Activated CD8-positive, alpha-beta T cell treated with anti-CD3 and anti-CD28 coated beads for 36 hours (primary cell): ENCODE measurements at regions not wholly inside any gene's neighbourhood (a gene's known extent, or its start where the extent isn't known, plus 50 kb on each side); places are given as distances from the start of the nearest gene placed in this dataset.

ENCODE experiments used
- ATAC-seq: fragments of 200-7000 bp; cut with Tn5 transposase; one replicate; pipeline ENCODE4 v1.10.0; 2021; ENCODE audit warnings: mild to moderate bottlenecking, moderate library complexity
- CTCF ChIA-PET: fragments of 350-600 bp; sonication (Branson Sonifier 250); formaldehyde crosslinking; loops from one replicate; lab custom pipeline; 2021; ENCODE audit warnings: antibody characterized with exemption; lab: Charles Lee
- POLR2A ChIA-PET: fragments of 350-600 bp; sonication (Branson Sonifier 250); formaldehyde crosslinking; loops from one replicate; lab custom pipeline; 2021; ENCODE audit warnings: antibody characterized with exemption; lab: Charles Lee
- DNase-seq: peaks from one replicate; pipeline ENCODE4 v3.0.0-alpha.2; 2020
- H3K27ac Mint-ChIP-seq: one replicate; pipeline ENCODE4 v1.8.0; 2021; ENCODE audit warnings: mild to moderate bottlenecking, mixed read lengths
- H3K27me3 Mint-ChIP-seq: one replicate; pipeline ENCODE4 v1.8.0; 2021; ENCODE audit warnings: mixed read lengths
- H3K36me3 Mint-ChIP-seq: one replicate; pipeline ENCODE4 v1.8.0; 2021; ENCODE audit warnings: low read depth, mixed read lengths
- H3K4me1 Mint-ChIP-seq: one replicate; pipeline ENCODE4 v1.8.0; 2021; ENCODE audit warnings: low read depth, mixed read lengths
- H3K4me3 Mint-ChIP-seq: one replicate; pipeline ENCODE4 v1.8.0; 2021; ENCODE audit warnings: mild to moderate bottlenecking, moderate library complexity, mixed read lengths
- H3K9me3 Mint-ChIP-seq: one replicate; pipeline ENCODE4 v1.8.0; 2021; ENCODE audit warnings: mixed read lengths
- CTCF ChIP-seq: fragments of 200-600 bp; IDR thresholded peaks from one replicate; pipeline ENCODE4 v1.8.0; 2022; ENCODE audit warnings: antibody characterized with exemption, mild to moderate bottlenecking
- intact Hi-C: fragments of 100-400 bp; cut with micrococcal nuclease; formaldehyde crosslinking; loops from one replicate; pipeline ENCODE4 v1.10.0; 2022

GRCh38 chr9:107547772-107548297 is 58.3 kb upstream of the KLF4 start:
- H3K27ac Mint-ChIP-seq: peak overlapping the region; percentile 3
- H3K4me3 Mint-ChIP-seq: no peak overlapping the region
- no peaks in the 10 kb centered on the region for H3K36me3 Mint-ChIP-seq
- CTCF ChIA-PET: no interaction called here
- H3K9me3 Mint-ChIP-seq: no peaks in the 10 kb centered on the region
- POLR2A ChIA-PET: no interaction called here
- TF ChIP-seq CTCF: no peak
- DNase-seq: no peak
- H3K27me3 Mint-ChIP-seq: peaks cover 2% of the 10 kb centered on the region
- intact Hi-C loops: no loop called here
- no peak for ATAC-seq
- H3K4me1 Mint-ChIP-seq: no peaks in the 10 kb centered on the region

DNA sequence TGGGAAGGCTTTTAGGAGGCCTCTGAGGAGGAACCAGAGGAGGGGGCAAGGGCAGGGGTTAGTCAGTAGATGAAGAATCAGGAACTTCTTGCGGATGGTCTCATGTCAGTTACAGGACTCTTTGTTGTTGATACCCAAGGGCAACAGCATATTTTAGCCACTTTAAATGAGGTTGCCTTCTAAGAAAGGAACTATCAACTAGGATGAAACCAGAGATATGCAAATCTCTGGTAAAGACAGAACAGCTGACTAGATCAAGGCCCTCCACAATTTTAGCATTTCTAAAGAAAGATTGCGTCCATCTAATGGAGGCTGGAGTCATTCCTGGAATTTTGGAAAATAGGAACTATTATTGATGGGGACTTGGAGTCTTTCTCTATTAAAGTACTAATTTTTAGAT is 57.7 kb upstream of the KLF4 start:
- no peaks in the 10 kb centered on the region for H3K36me3 Mint-ChIP-seq
- H3K4me1 Mint-ChIP-seq: no peaks in the 10 kb centered on the region
- TF ChIP-seq CTCF: no peak
- peaks cover 2% of the 10 kb centered on the region for H3K27me3 Mint-ChIP-seq
- no peaks in the 10 kb centered on the region for H3K9me3 Mint-ChIP-seq
- CTCF ChIA-PET: no interaction called here
- POLR2A ChIA-PET: no interaction called here
- no peak overlapping the region for H3K27ac Mint-ChIP-seq
- no peak for DNase-seq
- intact Hi-C loops: no loop called here
- H3K4me3 Mint-ChIP-seq: no peak overlapping the region
- ATAC-seq: no peak

GRCh38 chr9:107546859-107547258 is 57.3 kb upstream of the KLF4 start:
- H3K9me3 Mint-ChIP-seq: no peaks in the 10 kb centered on the region
- CTCF ChIA-PET: no interaction called here
- no peak overlapping the region for H3K4me3 Mint-ChIP-seq
- no peak overlapping the region for H3K27ac Mint-ChIP-seq
- intact Hi-C loops: no loop called here
- no peaks in the 10 kb centered on the region for H3K4me1 Mint-ChIP-seq
- ATAC-seq (no peak), DNase-seq (no peak)
- H3K36me3 Mint-ChIP-seq: no peaks in the 10 kb centered on the region
- POLR2A ChIA-PET: no interaction called here
- peaks cover 2% of the 10 kb centered on the region for H3K27me3 Mint-ChIP-seq
- TF ChIP-seq CTCF: no peak

DNA sequence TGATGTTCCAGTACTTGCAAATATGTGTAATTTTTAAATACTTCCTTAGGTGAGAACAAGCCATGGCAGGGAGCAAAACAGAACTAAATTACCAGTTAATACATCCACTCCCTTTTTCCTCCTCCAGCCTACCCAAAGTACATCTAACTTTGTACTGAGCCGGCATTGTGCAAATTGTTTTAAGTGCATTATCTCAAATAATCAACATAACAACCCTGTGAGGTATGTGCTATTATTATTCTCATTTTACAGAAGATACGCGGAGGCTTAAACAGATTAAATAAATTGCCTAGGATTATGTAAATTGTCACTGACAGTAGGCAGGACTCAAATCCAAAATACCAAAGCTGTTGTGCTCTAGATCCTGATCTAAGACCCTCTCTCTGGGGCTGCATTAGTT is 55.5 kb upstream of the KLF4 start:
- no peak for ATAC-seq
- H3K4me1 Mint-ChIP-seq: no peaks in the 10 kb centered on the region
- H3K4me3 Mint-ChIP-seq: no peak overlapping the region
- no peaks in the 10 kb centered on the region for H3K9me3 Mint-ChIP-seq
- TF ChIP-seq CTCF: no peak
- intact Hi-C loops: no loop called here
- ChIA-PET CTCF (no interaction called here), POLR2A (no interaction called here)
- no peak for DNase-seq
- peaks cover 2% of the 10 kb centered on the region for H3K27me3 Mint-ChIP-seq
- H3K27ac Mint-ChIP-seq: no peak overlapping the region
- no peaks in the 10 kb centered on the region for H3K36me3 Mint-ChIP-seq

GRCh38 chr9:107542411-107543157 is 53.0 kb upstream of the KLF4 start:
- Mint-ChIP-seq H3K4me3 (no peak overlapping the region), H3K27me3 (no peaks in the 10 kb centered on the region), H3K36me3 (no peaks in the 10 kb centered on the region), H3K27ac (no peak overlapping the region), H3K4me1 (no peaks in the 10 kb centered on the region), H3K9me3 (no peaks in the 10 kb centered on the region)
- intact Hi-C loops: no loop called here
- CTCF ChIA-PET: no interaction called here
- no peak for TF ChIP-seq CTCF
- POLR2A ChIA-PET: no interaction called here
- no peak for DNase-seq
- ATAC-seq: no peak
